ENCODE measurements at regions not wholly inside any gene's neighbourhood (a gene's known extent, or its start where the extent isn't known, plus 50 kb on each side); places are given as distances from the start of the nearest gene placed in this dataset.

DNA sequence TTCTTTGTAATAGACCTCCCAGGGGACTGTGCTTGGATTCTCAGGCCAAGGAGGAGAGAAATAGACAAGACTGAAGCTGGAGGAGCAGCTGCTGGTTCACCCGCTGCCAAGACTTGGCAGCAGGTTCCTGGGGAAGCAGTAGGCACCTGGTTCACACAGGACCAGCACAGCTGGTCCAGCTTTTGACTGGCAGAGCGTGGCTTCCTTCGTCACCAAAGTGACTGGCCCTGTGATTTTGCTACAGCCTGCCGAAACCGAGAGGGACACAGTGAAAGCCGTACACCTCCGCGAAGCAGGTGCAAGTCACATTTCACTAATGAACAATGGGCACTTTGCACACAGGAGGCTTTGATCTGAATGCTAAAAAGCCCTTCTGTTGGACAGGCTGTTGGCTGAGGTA is 199.0 kb downstream of the RNF144B start:
- no peak for TF ChIP-seq ZFX (IDR thresholded peaks at IDR 0.05)
- TF ChIP-seq, protein P1, sequence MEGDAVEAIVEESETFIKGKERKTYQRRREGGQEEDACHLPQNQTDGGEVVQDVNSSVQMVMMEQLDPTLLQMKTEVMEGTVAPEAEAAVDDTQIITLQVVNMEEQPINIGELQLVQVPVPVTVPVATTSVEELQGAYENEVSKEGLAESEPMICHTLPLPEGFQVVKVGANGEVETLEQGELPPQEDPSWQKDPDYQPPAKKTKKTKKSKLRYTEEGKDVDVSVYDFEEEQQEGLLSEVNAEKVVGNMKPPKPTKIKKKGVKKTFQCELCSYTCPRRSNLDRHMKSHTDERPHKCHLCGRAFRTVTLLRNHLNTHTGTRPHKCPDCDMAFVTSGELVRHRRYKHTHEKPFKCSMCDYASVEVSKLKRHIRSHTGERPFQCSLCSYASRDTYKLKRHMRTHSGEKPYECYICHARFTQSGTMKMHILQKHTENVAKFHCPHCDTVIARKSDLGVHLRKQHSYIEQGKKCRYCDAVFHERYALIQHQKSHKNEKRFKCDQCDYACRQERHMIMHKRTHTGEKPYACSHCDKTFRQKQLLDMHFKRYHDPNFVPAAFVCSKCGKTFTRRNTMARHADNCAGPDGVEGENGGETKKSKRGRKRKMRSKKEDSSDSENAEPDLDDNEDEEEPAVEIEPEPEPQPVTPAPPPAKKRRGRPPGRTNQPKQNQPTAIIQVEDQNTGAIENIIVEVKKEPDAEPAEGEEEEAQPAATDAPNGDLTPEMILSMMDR (conservative IDR thresholded peaks at IDR 0.05) = no peak
- H3K27ac ChIP-seq = no peak overlapping the region

DNA sequence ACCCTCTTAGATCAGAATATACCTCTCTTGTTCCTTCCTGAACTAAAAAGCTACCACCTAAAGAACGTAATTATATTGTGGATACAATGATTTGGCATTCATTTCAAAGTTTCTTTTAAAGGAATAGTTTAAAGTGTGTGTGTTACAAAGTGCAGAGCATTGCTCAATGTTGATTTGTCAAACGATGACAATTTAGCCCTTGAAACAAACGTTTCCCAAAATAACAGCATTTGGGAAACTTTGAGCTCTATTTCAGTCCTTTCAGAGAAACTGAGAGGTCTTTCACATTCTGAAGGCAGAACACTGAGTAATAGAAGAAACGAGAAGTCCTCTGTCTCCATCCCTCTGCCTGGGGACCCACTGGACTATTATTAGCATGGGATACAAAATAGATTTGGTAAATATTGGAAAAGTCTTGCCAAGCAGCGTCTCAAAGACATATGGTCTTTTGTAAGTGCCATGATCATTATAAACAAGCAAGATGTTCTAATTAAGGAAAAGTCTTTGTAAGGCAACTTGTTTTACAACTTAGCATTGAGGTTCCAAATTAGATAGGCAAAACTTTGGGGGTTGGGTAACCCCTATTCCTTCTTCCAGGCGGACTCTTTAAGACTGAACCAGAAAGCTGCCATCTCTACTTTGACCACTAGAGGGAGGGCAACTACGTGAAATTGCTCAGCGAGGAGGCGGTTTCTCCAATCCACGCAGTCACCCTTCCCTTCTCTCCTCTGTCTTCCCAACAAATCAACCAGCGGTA is 208.8 kb downstream of the RNF144B start:
- no peak overlapping the region for H3K27ac ChIP-seq
- TF ChIP-seq ZFX (IDR thresholded peaks at IDR 0.05) = no peak
- TF ChIP-seq, protein P1 (conservative IDR thresholded peaks at IDR 0.05) = peak; percentile 95

DNA sequence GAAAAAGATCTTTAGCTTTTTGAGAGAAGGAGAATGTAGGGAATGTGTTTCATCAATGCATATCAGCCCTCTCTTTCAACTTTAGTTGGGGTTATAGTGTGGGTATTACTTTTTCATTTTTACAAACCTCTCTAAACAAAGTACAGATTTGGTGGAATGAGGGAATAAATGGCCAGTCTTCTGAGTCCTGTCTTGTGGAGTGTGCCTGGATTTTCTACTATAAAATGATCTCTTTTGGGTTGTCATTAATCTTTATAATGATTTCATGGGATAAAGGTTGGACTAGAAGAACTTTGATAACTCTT is 209.3 kb downstream of the RNF144B start:
- H3K27ac ChIP-seq = no peak overlapping the region
- no peak for TF ChIP-seq ZFX (IDR thresholded peaks at IDR 0.05)
- TF ChIP-seq, protein P1 (conservative IDR thresholded peaks at IDR 0.05) = peak; percentile 66

DNA sequence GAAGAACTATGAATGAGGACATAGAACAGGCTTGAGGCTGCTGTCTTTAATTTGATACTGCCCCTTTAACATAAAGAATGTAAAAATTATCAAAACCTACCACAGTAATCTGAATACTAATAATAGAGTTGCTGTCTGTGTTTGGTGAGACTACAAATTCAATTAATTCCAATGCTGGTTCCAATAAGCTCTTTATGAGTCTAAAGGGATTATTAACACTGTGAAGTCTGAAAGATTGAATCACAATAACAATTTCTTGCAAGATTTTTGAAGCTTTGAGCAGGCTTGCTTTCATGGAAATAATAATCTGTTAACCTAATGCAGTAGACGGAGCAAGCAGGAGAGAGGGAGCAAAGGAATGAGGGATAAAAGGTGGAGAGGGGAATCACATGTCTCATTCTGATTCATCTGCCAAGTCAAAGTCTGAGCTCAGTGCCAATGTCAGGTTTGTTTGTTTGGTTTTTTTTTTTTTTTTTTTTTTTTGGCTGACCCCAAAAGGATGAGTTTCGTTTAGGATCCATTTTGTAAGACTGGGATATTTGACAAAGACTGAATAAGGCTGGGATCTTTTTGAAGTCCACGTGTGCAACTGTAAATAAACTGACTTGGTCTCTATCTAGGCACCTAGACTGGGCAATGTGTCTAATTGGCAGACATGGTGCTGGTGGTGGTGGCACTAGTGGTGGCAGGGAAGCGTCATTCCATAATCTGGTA is 211.6 kb downstream of the RNF144B start:
- TF ChIP-seq, protein P1 (conservative IDR thresholded peaks at IDR 0.05) = no peak
- TF ChIP-seq ZFX (IDR thresholded peaks at IDR 0.05) = no peak

DNA sequence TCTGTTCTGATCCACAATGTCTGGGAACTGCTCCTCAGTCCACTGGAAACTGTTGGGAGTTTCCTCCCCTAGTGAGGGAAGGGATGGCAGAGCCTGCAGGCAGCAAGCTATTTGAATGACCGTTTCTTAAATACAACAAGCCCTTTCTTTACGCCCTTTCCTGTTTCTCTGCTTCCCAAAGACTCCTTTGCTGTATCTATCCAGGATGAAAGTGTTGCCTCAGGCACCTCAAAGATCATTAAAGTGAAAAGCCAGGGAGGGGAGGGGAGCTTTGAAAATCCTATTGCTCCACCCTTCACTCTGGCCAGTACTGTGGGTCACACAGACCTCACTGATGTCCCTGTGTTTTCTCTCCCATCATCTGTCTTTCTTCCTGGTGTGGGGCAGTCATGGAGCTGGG is 213.1 kb downstream of the RNF144B start:
- H3K27ac ChIP-seq = no peak overlapping the region
- TF ChIP-seq, protein P1 (conservative IDR thresholded peaks at IDR 0.05) = no peak
- no peak for TF ChIP-seq ZFX (IDR thresholded peaks at IDR 0.05)

More for the DNA sequence above, 211.6 kb downstream of the RNF144B start:
- no peak overlapping the region for H3K27ac ChIP-seq

DNA sequence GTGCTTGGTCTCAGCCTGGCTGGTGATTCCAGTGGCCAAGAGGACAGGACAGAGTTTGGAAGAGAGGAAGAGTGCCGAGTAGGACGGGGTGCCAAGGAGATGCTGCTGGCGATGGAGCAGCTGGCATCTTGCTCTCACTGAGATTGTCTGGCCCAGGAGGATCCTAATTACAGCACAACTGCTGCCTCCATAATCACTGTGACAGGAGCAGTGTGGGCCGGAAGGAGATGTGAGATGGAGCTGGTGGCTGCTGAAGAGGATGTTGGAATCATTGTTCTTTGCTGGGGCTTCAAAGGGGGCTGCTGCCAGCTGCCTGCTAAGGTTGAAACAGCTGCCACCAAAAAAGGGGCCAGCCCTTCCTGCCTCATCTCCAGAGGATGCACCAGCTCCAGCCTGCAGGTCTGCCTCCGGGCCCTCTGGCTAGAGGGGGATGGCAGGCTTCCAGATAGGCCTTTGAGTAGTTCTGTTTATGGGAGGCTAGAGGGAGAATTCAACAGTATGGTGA is 214.4 kb downstream of the RNF144B start:
- H3K27ac ChIP-seq = no peak overlapping the region
- TF ChIP-seq ZFX (IDR thresholded peaks at IDR 0.05) = no peak
- TF ChIP-seq, protein P1 (conservative IDR thresholded peaks at IDR 0.05) = no peak

DNA sequence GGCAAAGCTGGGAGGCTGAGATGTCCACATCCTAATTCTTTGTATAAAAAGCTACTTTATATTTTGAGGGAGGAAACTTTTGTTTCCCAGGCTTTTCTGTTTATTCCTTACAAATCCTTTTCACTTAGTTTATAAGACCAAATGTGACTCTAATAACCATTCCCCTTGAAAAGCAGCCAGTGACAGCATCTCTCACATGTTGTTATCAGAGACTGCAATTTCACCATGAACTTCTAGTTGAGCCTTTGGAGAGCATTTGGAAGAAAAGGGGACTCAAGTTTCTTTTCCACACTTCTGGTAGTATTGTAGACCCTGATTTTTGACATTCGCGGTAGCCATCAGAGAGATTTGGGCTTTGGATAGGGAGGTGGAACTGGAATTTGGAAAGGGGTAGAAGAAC is 215.8 kb downstream of the RNF144B start:
- no peak for TF ChIP-seq ZFX (IDR thresholded peaks at IDR 0.05)
- TF ChIP-seq, protein P1 (conservative IDR thresholded peaks at IDR 0.05) = no peak
- no peak overlapping the region for H3K27ac ChIP-seq
